NOMO-1 (cell line): ENCODE measurements at regions not wholly inside any gene's neighbourhood (a gene's known extent, or its start where the extent isn't known, plus 50 kb on each side); places are given as distances from the start of the nearest gene placed in this dataset.

Experiments used
- DNase-seq, 2 experiments: peaks; one replicate each; lab custom pipeline; 2025; ENCODE audit not compliant: unreplicated experiment in 2 of 2; lab: John Stamatoyannopoulos, UW

DNA sequence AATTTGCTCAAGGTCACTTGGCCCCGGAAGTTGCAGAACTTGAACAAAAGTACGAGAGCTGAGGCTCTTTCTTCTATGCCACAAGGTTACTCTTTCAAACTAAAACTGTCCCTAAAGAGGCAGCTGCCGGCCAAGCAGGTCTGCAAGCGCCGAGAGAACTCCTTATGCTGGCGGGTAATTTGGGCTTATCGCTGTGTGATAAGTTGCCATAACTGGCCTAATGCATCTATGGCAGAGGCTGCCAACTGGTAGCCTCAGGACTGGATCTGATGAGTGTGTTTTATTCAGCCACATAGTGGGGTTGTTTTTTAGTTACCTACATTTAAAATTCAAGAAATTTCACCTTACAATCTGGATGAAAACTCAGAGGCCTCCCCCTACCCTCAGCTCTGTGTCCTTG is 68.1 kb upstream of the SPOCK1 start:
- no peak for DNase-seq

DNA sequence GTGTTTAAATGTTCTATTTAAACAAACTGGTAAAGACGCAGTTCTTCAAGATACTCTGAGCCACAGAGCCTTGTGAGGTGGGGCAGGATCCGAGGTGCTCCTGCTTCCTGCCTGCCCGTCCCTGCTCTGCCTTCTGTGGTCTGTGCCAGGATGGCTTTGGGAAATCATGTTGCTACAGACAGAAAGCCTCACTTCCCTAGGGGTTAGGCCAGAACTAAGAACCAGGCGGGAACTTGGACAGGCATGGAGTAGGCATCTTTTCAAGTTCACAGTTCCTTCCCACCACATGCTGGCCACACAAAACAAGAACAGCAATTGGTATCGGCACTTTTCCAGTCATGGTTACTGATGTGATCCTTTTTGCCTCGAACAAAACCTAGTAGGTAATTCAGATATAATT is 67.7 kb upstream of the SPOCK1 start:
- no peak for DNase-seq

DNA sequence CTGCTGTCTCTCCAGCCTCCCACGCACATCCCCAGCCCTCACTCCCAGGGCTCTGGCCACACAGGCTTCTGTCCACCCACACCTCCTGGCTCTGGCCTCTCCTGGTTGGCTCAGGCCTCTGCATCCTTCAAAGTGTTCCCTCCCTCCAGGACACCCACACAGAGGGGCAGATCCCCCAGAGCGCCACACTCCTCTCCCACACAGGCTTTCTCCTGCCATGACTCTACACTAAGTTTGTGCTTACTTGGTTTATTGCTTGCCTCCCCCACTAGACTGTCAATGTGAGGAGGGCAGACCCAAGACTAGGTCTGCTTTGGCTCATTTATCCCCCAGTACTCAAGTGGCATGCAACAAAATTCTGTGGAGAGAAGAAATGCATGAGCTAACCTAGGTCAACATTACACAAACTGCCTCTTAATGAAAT is 67.0 kb upstream of the SPOCK1 start:
- no peak for DNase-seq

DNA sequence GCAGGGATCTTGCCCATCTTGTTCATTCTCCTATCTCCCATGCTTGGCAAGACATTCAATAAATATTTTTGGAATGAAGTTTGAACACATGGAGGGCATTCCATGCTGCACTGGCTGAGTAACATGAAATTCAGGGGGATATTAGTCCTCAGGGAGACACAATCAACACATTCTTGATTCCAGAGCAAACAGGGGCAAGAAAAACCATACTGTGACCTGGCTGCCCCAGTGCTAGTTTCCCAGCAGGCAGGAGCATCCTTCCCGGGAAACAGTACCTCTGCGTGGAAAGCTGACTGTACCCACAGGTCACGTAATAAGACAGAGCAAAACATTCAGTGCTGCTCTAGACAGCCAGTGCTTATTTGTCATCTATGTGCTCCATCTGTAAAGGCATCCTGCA is 66.3 kb upstream of the SPOCK1 start:
- no peak for DNase-seq

DNA sequence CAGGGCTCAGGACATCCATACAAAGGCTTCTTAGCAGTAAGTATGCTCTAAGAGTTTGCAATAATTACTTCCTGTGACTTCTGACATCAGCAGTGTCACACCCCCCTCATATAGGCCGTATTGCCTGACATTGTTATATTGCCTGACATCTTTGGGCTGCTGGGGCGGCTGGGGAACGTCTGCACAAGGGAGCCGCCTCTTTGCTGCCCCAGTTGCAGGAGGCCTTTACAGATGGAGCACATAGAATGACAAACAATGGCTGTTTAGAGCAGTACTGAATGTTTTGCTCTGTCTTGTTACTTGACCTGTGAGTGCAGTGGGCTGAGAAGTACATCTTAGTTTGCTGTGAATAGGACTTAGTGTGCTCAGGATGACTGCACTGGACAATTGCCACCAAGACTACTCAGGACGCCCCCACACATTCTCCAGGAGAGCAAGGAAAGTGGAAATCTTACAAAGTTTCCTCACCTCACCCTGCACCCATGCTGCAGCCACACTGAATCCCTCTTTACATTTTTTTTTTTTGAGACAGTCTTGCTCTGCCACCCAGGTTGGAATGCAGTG is 65.4 kb upstream of the SPOCK1 start:
- DNase-seq: peak; percentile 46 to 57

DNA sequence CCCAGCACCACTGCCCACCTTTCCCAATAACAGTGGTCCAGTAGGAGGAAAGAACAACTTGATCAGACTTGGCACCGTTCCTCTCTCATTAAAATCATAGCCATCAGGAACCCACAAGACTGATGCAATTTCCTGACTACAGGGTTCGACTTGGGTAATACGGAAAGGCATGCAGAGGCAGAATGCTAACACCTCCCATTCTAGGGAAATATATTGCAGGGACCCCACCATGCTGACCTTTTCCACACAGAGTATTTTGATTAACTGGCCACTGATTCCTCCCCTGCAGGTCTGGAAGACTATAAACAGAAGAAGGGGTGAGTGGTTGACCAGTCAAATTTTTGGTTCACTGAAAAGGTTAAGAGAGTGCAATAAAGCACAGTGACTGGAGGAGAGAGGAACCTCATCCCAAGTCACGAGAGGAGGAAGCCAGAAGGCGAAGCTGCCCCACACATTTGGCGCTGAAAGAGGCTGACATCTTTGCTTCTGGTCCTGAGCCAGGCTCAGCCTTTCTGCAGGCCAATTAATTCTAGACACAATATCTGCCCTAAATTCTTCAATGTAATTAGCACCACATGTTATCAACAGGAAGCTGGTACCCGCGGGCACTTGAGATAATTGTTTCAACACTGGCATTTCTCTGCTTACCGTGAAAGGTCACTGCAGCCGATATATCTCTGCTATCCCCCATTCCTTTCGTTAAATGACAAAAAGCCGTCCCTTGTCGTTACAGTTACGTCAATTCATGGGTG is 64.7 kb upstream of the SPOCK1 start:
- peak; percentile 74 to 93 for DNase-seq

DNA sequence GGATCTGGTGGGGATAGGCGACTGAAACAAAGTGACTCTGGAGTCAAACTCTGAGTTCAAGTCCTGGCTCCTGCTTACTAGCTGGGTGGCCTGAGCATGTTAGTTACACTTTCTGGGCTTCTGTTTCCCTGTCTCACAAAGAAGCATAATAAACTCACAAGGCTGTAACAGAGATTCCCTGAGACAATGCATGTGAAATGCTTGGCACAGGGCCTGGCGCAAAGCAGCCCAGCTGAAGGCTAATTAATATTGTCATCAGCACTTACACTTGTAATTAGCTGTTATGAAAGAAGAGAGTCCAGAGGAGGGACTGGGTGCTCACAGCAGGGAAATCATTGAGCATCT is 64.1 kb upstream of the SPOCK1 start:
- no peak for DNase-seq

DNA sequence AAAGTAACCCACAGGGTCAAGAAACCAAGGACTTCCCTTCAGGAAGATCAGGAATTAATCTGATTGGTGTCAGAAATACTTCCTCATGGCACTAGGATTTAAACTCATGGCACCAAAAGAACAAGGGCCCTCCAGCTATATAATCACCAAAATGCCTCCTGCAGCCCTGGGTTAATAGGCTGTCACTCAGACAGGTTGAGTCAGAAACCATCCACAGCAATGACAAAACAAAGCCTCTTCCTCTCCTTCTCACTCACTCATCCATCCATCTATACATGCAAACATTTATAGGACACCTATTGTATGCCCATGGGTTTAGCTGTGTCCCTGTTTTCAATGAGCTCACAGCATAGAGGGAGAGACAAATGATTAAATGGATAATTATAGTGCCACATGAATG is 62.5 kb upstream of the SPOCK1 start:
- no peak for DNase-seq

DNA sequence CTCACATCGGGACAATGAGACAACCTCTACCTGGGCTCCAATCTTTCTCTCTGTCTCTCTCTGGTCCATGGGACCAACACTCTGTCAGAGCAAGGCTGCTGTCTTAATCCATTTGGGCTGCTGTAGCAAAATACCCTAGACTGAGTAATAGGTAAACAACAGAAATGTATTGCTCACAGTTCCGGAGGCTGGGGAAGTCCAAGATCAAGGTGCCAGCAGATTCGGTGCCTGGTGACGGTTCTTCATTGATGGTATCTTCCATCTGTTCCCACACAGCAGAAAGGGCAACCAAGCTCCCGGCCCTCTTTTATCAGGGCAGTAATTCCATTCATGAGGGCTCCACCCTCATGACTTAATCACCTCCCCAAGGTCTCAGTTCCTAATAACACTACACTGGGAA is 61.3 kb upstream of the SPOCK1 start:
- no peak for DNase-seq
